ENCODE measurements at regions not wholly inside any gene's neighbourhood (a gene's known extent, or its start where the extent isn't known, plus 50 kb on each side); places are given as distances from the start of the nearest gene placed in this dataset.
"Not testable (repeated sequence)": the region's sequence is repeated elsewhere in the genome, so short reads cannot be mapped to it uniquely, and the experiment has no call there.

DNA sequence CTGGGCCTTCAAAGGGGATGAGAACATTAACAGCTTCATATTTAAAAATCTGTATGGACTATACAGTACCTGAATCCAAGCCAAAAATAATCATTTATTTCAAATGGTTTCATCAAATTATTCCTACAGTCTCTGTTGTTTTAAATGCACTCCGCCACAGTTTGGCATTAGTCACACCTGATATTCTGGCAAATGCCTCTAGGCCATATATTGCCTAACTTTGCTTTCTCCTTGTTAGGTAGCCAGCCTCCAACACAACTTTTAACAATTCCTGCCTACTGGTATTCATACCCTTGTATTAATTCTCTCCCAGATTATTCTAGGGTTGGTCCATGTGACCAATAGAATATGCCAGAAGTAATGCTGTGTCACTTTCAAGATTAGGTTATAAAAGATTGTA is 146.6 kb upstream of the FANCL start:
- Histone ChIP-seq H3K36me3 (no peaks in the 10 kb centered on the region), H3K9me3 (ENCODE audit: severe bottlenecking) (peaks cover 9% of the 10 kb centered on the region), H3K4me3 (ENCODE audit: low read depth, low read length) (no peak overlapping the region), H3K27me3 (ENCODE audit: insufficient read depth, low read depth, severe bottlenecking) (no peaks in the 10 kb centered on the region), H3K27ac (no peak overlapping the region)
- no peak for DNase-seq
- TF ChIP-seq, protein P1, sequence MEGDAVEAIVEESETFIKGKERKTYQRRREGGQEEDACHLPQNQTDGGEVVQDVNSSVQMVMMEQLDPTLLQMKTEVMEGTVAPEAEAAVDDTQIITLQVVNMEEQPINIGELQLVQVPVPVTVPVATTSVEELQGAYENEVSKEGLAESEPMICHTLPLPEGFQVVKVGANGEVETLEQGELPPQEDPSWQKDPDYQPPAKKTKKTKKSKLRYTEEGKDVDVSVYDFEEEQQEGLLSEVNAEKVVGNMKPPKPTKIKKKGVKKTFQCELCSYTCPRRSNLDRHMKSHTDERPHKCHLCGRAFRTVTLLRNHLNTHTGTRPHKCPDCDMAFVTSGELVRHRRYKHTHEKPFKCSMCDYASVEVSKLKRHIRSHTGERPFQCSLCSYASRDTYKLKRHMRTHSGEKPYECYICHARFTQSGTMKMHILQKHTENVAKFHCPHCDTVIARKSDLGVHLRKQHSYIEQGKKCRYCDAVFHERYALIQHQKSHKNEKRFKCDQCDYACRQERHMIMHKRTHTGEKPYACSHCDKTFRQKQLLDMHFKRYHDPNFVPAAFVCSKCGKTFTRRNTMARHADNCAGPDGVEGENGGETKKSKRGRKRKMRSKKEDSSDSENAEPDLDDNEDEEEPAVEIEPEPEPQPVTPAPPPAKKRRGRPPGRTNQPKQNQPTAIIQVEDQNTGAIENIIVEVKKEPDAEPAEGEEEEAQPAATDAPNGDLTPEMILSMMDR (IDR thresholded peaks at IDR 0.05; ENCODE audit: low read depth, low read length): no peak

DNA sequence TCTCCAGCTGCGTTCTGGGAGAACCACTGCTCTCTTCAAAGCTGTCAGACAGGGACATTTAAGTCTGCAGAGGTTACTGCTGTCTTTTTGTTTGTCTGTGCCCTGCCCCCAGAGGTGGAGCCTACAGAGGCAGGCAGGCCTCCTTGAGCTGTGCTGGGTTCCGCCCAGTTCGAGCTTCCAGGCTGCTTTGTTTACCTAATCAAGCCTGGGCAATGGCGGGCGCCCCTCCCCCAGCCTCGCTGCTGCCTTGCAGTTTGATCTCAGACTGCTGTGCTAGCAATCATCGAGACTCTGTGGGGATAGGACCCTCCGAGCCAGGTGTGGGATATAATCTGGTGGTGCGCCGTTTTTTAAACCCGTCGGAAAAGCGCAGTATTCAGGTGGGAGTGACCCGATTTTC is 145.8 kb upstream of the FANCL start:
- H3K4me3 ChIP-seq (ENCODE audit: low read depth, low read length); DNase-seq; H3K9me3 ChIP-seq (ENCODE audit: severe bottlenecking); H3K27me3 ChIP-seq (ENCODE audit: insufficient read depth, low read depth, severe bottlenecking); H3K27ac ChIP-seq; H3K36me3 ChIP-seq: not testable (repeated sequence)

DNA sequence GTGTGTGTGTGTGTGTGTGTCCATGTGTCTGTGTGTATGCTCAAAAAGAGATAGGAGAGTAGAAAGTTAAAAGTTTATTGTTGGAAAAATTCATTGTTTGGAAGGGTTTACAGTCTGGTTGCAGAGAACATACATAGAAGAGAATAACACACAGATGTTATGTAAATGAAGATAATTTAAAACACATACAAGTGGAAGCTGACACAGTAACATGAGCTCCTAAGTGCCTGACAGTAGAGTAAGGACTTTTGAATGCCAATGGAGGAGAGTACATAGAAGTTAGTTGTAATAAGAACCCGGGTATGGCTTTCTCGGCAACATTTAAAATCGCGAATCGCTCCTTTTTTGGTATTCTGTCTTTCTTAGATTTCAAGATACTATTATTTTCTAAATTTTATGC is 137.0 kb upstream of the FANCL start:
- Histone ChIP-seq H3K27me3 (ENCODE audit: insufficient read depth, low read depth, severe bottlenecking) (no peaks in the 10 kb centered on the region), H3K4me3 (ENCODE audit: low read depth, low read length) (no peak overlapping the region), H3K9me3 (ENCODE audit: severe bottlenecking) (peaks cover 2% of the 10 kb centered on the region), H3K36me3 (no peaks in the 10 kb centered on the region), H3K27ac (no peak overlapping the region)
- DNase-seq: no peak
- TF ChIP-seq, protein P1 (IDR thresholded peaks at IDR 0.05; ENCODE audit: low read depth, low read length): no peak

DNA sequence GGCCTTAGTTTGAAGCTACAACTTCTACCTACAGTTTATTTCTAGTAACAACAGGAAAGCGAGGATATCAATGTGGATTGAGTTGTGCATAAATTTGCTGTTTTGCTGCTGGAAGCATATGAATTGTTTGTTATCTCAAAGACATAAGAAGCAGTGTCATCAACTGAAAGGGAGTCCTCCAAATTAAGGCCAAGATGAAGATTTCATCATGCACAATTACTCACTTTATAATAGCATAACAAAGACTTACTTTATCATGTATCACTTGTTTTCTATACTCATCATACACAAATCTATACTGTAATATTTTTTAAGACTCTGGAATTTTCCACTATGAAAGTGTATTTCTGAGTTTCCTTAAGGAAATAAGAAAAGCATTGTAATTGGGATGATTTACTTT is 136.1 kb upstream of the FANCL start:
- TF ChIP-seq, protein P1 (IDR thresholded peaks at IDR 0.05; ENCODE audit: low read depth, low read length): no peak
- Histone ChIP-seq H3K9me3 (ENCODE audit: severe bottlenecking) (no peaks in the 10 kb centered on the region), H3K27me3 (ENCODE audit: insufficient read depth, low read depth, severe bottlenecking) (no peaks in the 10 kb centered on the region), H3K27ac (no peak overlapping the region), H3K4me3 (ENCODE audit: low read depth, low read length) (no peak overlapping the region), H3K36me3 (no peaks in the 10 kb centered on the region)
- DNase-seq: no peak

DNA sequence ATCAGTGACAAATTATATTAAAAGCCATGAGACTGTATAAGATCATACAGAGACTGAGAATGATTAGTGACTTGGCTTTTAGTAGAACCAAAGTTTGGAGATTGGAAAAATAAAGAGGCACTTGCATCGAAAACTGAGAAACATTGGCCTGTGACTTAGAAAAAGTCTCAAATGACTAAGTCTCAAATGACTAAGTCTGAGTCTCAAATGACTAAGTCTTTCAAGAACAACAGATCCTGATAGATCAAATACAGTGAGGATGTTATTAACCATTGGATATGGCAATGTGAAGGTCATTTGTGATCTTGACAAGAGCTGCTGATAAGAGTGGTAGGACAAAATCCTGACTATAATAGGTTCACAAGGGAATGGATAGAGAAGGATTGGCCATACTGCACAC is 135.5 kb upstream of the FANCL start:
- no peaks in the 10 kb centered on the region for H3K27me3 ChIP-seq (ENCODE audit: insufficient read depth, low read depth, severe bottlenecking)
- H3K4me3 ChIP-seq (ENCODE audit: low read depth, low read length): no peak overlapping the region
- H3K27ac ChIP-seq: no peak overlapping the region
- no peaks in the 10 kb centered on the region for H3K9me3 ChIP-seq (ENCODE audit: severe bottlenecking)
- TF ChIP-seq, protein P1 (IDR thresholded peaks at IDR 0.05; ENCODE audit: low read depth, low read length): no peak
- H3K36me3 ChIP-seq: no peaks in the 10 kb centered on the region
- DNase-seq: no peak

DNA sequence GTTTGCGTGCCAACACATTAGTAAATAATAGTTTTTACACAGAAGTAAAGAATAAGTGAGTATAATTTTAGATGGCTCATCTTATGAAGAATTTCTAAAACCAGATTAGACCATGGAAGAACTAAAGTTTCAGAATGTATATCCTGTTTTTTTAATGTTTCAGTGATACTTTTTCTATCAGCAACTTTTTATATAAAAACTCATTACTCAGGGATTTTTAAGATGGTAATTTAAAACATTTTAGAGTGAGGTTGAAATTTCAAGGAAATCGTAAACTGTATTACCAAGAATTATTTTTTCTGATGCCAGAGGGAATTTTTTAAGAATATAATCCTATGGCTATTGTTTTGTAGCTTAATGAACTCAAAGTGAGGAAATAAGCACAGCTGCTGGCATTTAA is 128.5 kb upstream of the FANCL start:
- no peaks in the 10 kb centered on the region for H3K27me3 ChIP-seq (ENCODE audit: insufficient read depth, low read depth, severe bottlenecking)
- no peak overlapping the region for H3K27ac ChIP-seq
- TF ChIP-seq, protein P1 (IDR thresholded peaks at IDR 0.05; ENCODE audit: low read depth, low read length): no peak
- H3K4me3 ChIP-seq (ENCODE audit: low read depth, low read length): no peak overlapping the region
- no peaks in the 10 kb centered on the region for H3K9me3 ChIP-seq (ENCODE audit: severe bottlenecking)
- no peaks in the 10 kb centered on the region for H3K36me3 ChIP-seq
- DNase-seq: no peak

Data from WERI-Rb-1 (cell line).